ENCODE measurements at regions not wholly inside any gene's neighbourhood (a gene's known extent, or its start where the extent isn't known, plus 50 kb on each side); places are given as distances from the start of the nearest gene placed in this dataset.
"Not testable (repeated sequence)": the region's sequence is repeated elsewhere in the genome, so short reads cannot be mapped to it uniquely, and the experiment has no call there.

- DNase-seq (ENCODE audit: low read depth in 1 of 2, low spot score in 1 of 2) (no peak), FAIRE-seq (no peak), ATAC-seq (no peak)
- no peak overlapping the region for H3K4me2 ChIP-seq
- no peak overlapping the region for H3K4me3 ChIP-seq
- ChIA-PET CTCF (interaction anchor here (1.2 kb wide), 1 partner anchor 11 kb away, joined by 4 read pairs; no protein-coding TSS in a partner anchor), POLR2A (no interaction called here)
- no peak for TF ChIP-seq NPAS2 (CRISPR knock-in tag; IDR thresholded peaks at IDR 0.05; ENCODE audit: borderline replicate concordance)
- no peak for TF ChIP-seq NR3C1 (IDR thresholded peaks at IDR 0.05)
- no peak for TF ChIP-seq PHF8 (IDR thresholded peaks at IDR 0.05; ENCODE audit: borderline replicate concordance, low read depth)
- no peak for TF ChIP-seq ZNF302 (CRISPR knock-in tag; IDR thresholded peaks at IDR 0.05)
- TF ChIP-seq RCOR1 (IDR thresholded peaks at IDR 0.05; ENCODE audit: low read depth, low read length) = no peak
- no peak for TF ChIP-seq FOSB (CRISPR knock-in tag; IDR thresholded peaks at IDR 0.05)
- no peak for TF ChIP-seq CHD2 (IDR thresholded peaks at IDR 0.05; ENCODE audit: low read length, partially characterized antibody)
- TF ChIP-seq MYC (IDR thresholded peaks at IDR 0.05; ENCODE audit: borderline replicate concordance, low read length) = no peak
- TF ChIP-seq ELK1 (IDR thresholded peaks at IDR 0.05; ENCODE audit: low read depth, low read length) = no peak
- no peak for TF ChIP-seq USF2 (IDR thresholded peaks at IDR 0.05)
- TF ChIP-seq EP300 (IDR thresholded peaks at IDR 0.05) = no peak
- TF ChIP-seq TP53 (CRISPR knock-in tag; IDR thresholded peaks at IDR 0.05) = no peak
- no peak for TF ChIP-seq SREBF2 (IDR thresholded peaks at IDR 0.05)
- TF ChIP-seq MAFK (IDR thresholded peaks at IDR 0.05; ENCODE audit: partially characterized antibody) = no peak
- no peak for TF ChIP-seq RNF2 (IDR thresholded peaks at IDR 0.05; ENCODE audit: borderline replicate concordance, low read depth)
- TF ChIP-seq NFE2L2 (conservative IDR thresholded peaks at IDR 0.05; ENCODE audit: low read length) = no peak
- WGBS (ENCODE audit: missing lambda C conversion rate) = 43% methylated on average over 9 of the region's 9 CpGs
- no peak overlapping the region for H3K27ac ChIP-seq
- peaks cover 4% of the 10 kb centered on the region; the same call in 1 of the 3 replicates for H3K4me1 ChIP-seq
- 0 out of 3 replicates have a peak, but pooled peaks cover 8% of the 10 kb centered on the region for H3K9me3 ChIP-seq
These were observed 171.5 kb downstream of the AKR1D1 start for GRCh38 chr7:138247568-138248333.

GRCh38 chr7:138248609-138249008, 172.3 kb downstream of the AKR1D1 start:
- DNase-seq (ENCODE audit: low read depth in 1 of 2, low spot score in 1 of 2) = no peak
- Histone ChIP-seq H3K27ac (no peak overlapping the region), H3K9me3 (0 out of 3 replicates have a peak, but pooled peaks cover 8% of the 10 kb centered on the region), H3K4me1 (peaks cover 4% of the 10 kb centered on the region; the same call in 1 of the 3 replicates), H3K4me2 (no peak overlapping the region), H3K4me3 (no peak overlapping the region)
- ChIA-PET CTCF (no interaction called here), POLR2A (no interaction called here)
- TF ChIP-seq KDM1A (IDR thresholded peaks at IDR 0.05; ENCODE audit: low read depth) (no peak), MYC (IDR thresholded peaks at IDR 0.05; ENCODE audit: borderline replicate concordance, low read length) (no peak), CHD2 (IDR thresholded peaks at IDR 0.05; ENCODE audit: low read length, partially characterized antibody) (no peak), POLR2A (IDR thresholded peaks at IDR 0.05; ENCODE audit: low read length) (no peak)
- ATAC-seq = no peak
- no peak for FAIRE-seq

GRCh38 chr7:138249975-138250374, 173.7 kb downstream of the AKR1D1 start:
- DNase-seq (ENCODE audit: low read depth in 1 of 2, low spot score in 1 of 2) (no peak), FAIRE-seq (no peak), ATAC-seq (no peak)
- POLR2A ChIA-PET = no interaction called here
- Histone ChIP-seq H3K4me2 (no peak overlapping the region), H3K4me1 (peaks cover 4% of the 10 kb centered on the region; the same call in 1 of the 3 replicates), H3K9me3 (0 out of 3 replicates have a peak, but pooled peaks cover 8% of the 10 kb centered on the region), H3K27ac (no peak overlapping the region), H3K4me3 (no peak overlapping the region)
- CTCF ChIA-PET = interaction anchor here (0.6 to 1.1 kb wide), 2 partner anchors 16 to 88 kb away, joined by 3 read pairs; no protein-coding TSS in a partner anchor
- TF ChIP-seq RNF2 (IDR thresholded peaks at IDR 0.05; ENCODE audit: borderline replicate concordance, low read depth) = no peak
- TF ChIP-seq KDM5A (IDR thresholded peaks at IDR 0.05) = no peak
- no peak for TF ChIP-seq PBX3 (IDR thresholded peaks at IDR 0.05)
- no peak for TF ChIP-seq ATOH8 (CRISPR knock-in tag; IDR thresholded peaks at IDR 0.05; ENCODE audit: low read depth)
- TF ChIP-seq HDAC2 (IDR thresholded peaks at IDR 0.05) = no peak
- 58% methylated on average over 4 of the region's 4 CpGs for WGBS (ENCODE audit: missing lambda C conversion rate)

GRCh38 chr7:138252666-138253065, 176.4 kb downstream of the AKR1D1 start:
- POLR2A ChIA-PET; DNase-seq (ENCODE audit: low read depth in 1 of 2, low spot score in 1 of 2); ATAC-seq; H3K4me3 ChIP-seq; H3K4me1 ChIP-seq; H3K27ac ChIP-seq; FAIRE-seq; H3K4me2 ChIP-seq; CTCF ChIA-PET: not testable (repeated sequence)
- H3K9me3 ChIP-seq = peaks cover 12% of the 10 kb centered on the region; the same call in 1 of the 3 replicates
- 33% methylated on average over 5 of the region's 5 CpGs for WGBS (ENCODE audit: missing lambda C conversion rate)
